Activated CD4-positive, alpha-beta memory T cell treated with anti-CD3 and anti-CD28 coated beads, Interleukin-2, amount 10 ng/mL, durations not matched to agents 7 days and 5 days (primary cell): ENCODE measurements at regions not wholly inside any gene's neighbourhood (a gene's known extent, or its start where the extent isn't known, plus 50 kb on each side); places are given as distances from the start of the nearest gene placed in this dataset.

Experiments
- CTCF ChIA-PET: fragments of 350-600 bp; sonication (Branson Sonifier 250); formaldehyde crosslinking; loops from one replicate; lab custom pipeline; 2021; ENCODE audit warnings: antibody characterized with exemption, inconsistent platforms; lab: Charles Lee
- POLR2A ChIA-PET: fragments of 350-600 bp; sonication (Branson Sonifier 250); formaldehyde crosslinking; loops from one replicate; lab custom pipeline; 2021; ENCODE audit warnings: antibody characterized with exemption; lab: Charles Lee
- DNase-seq: peaks from one replicate; pipeline ENCODE4 v3.0.0-alpha.2; 2020
- H3K27ac Mint-ChIP-seq: one replicate; pipeline ENCODE4 v1.8.0; 2021; ENCODE audit warnings: mild to moderate bottlenecking, mixed read lengths
- H3K27me3 Mint-ChIP-seq: one replicate; pipeline ENCODE4 v1.8.0; 2021; ENCODE audit warnings: mixed read lengths
- H3K36me3 Mint-ChIP-seq: one replicate; pipeline ENCODE4 v1.8.0; 2021; ENCODE audit warnings: low read depth, mixed read lengths
- H3K4me1 Mint-ChIP-seq: one replicate; pipeline ENCODE4 v1.8.0; 2021; ENCODE audit warnings: mixed read lengths
- H3K4me3 Mint-ChIP-seq: one replicate; pipeline ENCODE4 v1.8.0; 2021; ENCODE audit warnings: mild to moderate bottlenecking, mixed read lengths
- H3K9me3 Mint-ChIP-seq: one replicate; pipeline ENCODE4 v1.8.0; 2021; ENCODE audit warnings: mixed read lengths

GRCh38 chr13:82657471-82657870, 1224.8 kb downstream of the SLITRK1 start:
- Mint-ChIP-seq H3K9me3 (no peaks in the 10 kb centered on the region), H3K27ac (no peak overlapping the region), H3K36me3 (no peaks in the 10 kb centered on the region), H3K27me3 (no peaks in the 10 kb centered on the region), H3K4me3 (no peak overlapping the region), H3K4me1 (no peaks in the 10 kb centered on the region)
- CTCF ChIA-PET: no interaction called here
- DNase-seq: no peak
- POLR2A ChIA-PET: no interaction called here

GRCh38 chr13:82654861-82655855, 1227.1 kb downstream of the SLITRK1 start:
- Mint-ChIP-seq H3K4me1 (no peaks in the 10 kb centered on the region), H3K4me3 (no peak overlapping the region), H3K9me3 (no peaks in the 10 kb centered on the region), H3K27ac (no peak overlapping the region), H3K27me3 (no peaks in the 10 kb centered on the region), H3K36me3 (no peaks in the 10 kb centered on the region)
- no peak for DNase-seq
- POLR2A ChIA-PET: no interaction called here
- CTCF ChIA-PET: no interaction called here

- ChIA-PET POLR2A (no interaction called here), CTCF (no interaction called here)
- H3K27ac Mint-ChIP-seq: no peak overlapping the region
- no peaks in the 10 kb centered on the region for H3K4me1 Mint-ChIP-seq
- H3K4me3 Mint-ChIP-seq: no peak overlapping the region
- no peak for DNase-seq
- H3K36me3 Mint-ChIP-seq: no peaks in the 10 kb centered on the region
- H3K9me3 Mint-ChIP-seq: no peaks in the 10 kb centered on the region
- no peaks in the 10 kb centered on the region for H3K27me3 Mint-ChIP-seq
Observed at GRCh38 chr13:82654143-82654542, 1228.1 kb downstream of the SLITRK1 start.

DNA sequence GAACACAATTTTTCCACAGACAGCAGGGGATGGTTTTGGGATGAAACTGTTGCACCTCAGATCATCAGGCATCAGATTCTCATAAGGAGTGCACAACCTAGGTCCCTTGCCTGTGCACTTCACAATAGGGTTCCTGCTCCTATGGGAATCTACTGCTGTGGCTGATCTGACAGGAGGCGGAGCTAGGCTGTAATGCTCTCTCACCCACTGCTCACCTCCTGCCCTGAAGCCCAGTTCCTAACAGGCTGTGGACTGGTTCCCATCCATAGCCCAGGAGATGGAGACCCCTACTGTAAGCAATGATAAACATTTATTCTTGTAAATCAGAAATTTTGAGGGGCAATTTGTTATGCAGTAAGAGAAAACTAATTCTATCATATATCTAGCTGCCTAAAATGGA, 1234.7 kb downstream of the SLITRK1 start:
- Mint-ChIP-seq H3K4me3 (no peak overlapping the region), H3K27me3 (no peaks in the 10 kb centered on the region), H3K36me3 (no peaks in the 10 kb centered on the region), H3K4me1 (no peaks in the 10 kb centered on the region), H3K27ac (no peak overlapping the region), H3K9me3 (no peaks in the 10 kb centered on the region)
- POLR2A ChIA-PET: no interaction called here
- DNase-seq: no peak
- CTCF ChIA-PET: no interaction called here

DNA sequence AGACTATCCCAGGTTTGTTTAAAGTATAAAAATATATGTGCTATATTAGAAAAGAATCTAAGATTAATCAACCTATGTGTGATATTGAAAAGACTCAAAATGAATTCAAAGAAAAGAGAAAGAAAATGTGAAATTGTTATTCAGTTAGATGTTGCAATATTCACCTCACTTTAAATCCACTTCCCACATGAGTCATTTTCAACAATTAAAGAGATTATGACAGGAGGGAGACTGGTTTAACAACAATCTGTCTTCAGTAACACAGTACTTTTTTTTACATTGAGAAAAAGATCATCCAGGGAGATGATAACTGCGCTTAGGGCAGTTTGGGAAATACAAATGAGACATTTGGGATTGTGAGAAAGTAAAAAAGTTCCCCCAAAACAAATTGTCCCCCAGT, 1246.2 kb downstream of the SLITRK1 start:
- DNase-seq: no peak
- no peaks in the 10 kb centered on the region for H3K4me1 Mint-ChIP-seq
- ChIA-PET CTCF (no interaction called here), POLR2A (no interaction called here)
- H3K36me3 Mint-ChIP-seq: no peaks in the 10 kb centered on the region
- H3K4me3 Mint-ChIP-seq: no peak overlapping the region
- H3K27ac Mint-ChIP-seq: no peak overlapping the region
- peaks cover 6% of the 10 kb centered on the region for H3K9me3 Mint-ChIP-seq
- no peaks in the 10 kb centered on the region for H3K27me3 Mint-ChIP-seq

DNA sequence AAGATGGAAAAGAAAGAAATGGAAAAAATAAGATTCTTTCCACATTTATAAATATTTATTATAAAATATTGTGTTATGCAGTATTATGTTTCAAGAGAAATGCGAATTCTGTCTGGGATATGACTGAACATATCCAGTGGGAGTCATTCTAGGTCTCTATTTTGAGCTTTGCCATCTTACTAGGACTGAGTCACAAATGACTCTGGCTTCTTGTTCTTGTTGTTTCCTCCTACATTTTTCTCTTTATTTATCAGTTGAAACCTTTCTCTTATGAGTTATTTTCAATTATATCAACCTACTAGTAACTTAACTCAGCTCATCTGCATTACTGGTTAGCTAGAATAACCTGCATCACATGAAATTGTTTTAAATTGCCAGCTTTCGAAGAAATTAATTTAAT, 1247.3 kb downstream of the SLITRK1 start:
- Mint-ChIP-seq H3K36me3 (no peaks in the 10 kb centered on the region), H3K4me1 (no peaks in the 10 kb centered on the region), H3K27me3 (no peaks in the 10 kb centered on the region), H3K9me3 (peaks cover 6% of the 10 kb centered on the region), H3K27ac (no peak overlapping the region), H3K4me3 (no peak overlapping the region)
- ChIA-PET CTCF (no interaction called here), POLR2A (no interaction called here)
- no peak for DNase-seq

DNA sequence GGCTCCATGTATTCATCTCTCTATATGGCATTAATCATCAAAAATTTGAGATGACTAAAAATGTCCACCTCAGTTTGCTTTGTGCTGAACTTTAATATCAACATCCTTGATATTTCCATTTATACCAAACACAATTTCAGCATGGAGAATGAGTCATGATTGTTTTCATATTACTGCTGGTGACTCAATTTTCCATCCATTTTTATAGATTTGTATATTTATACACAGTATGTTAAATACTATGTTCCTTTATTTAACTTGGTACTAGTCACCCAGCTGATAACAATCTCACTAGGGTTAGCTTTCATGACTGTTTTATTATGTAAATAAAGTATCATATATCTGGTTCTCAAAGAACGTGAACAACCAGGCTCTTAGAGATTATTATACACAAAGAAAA, 1255.1 kb downstream of the SLITRK1 start:
- DNase-seq: no peak
- ChIA-PET POLR2A (no interaction called here), CTCF (no interaction called here)
- Mint-ChIP-seq H3K36me3 (no peaks in the 10 kb centered on the region), H3K27ac (no peak overlapping the region), H3K4me1 (no peaks in the 10 kb centered on the region), H3K4me3 (no peak overlapping the region), H3K9me3 (peaks cover 3% of the 10 kb centered on the region), H3K27me3 (no peaks in the 10 kb centered on the region)

DNA sequence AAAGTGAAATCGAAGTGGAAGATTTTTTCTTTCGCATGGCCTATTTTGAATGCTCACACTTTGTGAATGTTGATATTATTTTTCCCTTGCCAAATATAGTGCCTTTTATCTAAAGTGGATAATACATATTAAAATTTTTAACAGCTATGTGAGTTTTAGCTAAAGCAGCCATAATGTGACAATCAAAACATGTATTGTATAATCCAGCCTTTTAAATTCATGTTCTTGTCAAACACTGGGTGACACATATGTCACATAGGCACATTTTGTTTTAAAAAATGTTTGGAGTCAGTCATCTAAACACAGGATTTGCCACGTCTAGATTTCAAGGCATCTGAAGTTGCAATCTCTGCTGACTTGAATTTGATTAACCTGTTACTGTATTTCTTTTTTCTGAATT, 1256.6 kb downstream of the SLITRK1 start:
- peaks cover 3% of the 10 kb centered on the region for H3K9me3 Mint-ChIP-seq
- no peaks in the 10 kb centered on the region for H3K27me3 Mint-ChIP-seq
- no peak overlapping the region for H3K4me3 Mint-ChIP-seq
- H3K36me3 Mint-ChIP-seq: no peaks in the 10 kb centered on the region
- H3K4me1 Mint-ChIP-seq: no peaks in the 10 kb centered on the region
- POLR2A ChIA-PET: no interaction called here
- CTCF ChIA-PET: no interaction called here
- no peak for DNase-seq
- H3K27ac Mint-ChIP-seq: no peak overlapping the region

GRCh38 chr13:82615043-82615442, 1267.2 kb downstream of the SLITRK1 start:
- Mint-ChIP-seq H3K36me3 (no peaks in the 10 kb centered on the region), H3K4me3 (no peak overlapping the region), H3K27ac (no peak overlapping the region), H3K4me1 (no peaks in the 10 kb centered on the region), H3K27me3 (no peaks in the 10 kb centered on the region), H3K9me3 (no peaks in the 10 kb centered on the region)
- ChIA-PET POLR2A (no interaction called here), CTCF (no interaction called here)
- no peak for DNase-seq

GRCh38 chr13:82614086-82614485, 1268.2 kb downstream of the SLITRK1 start:
- ChIA-PET CTCF (no interaction called here), POLR2A (no interaction called here)
- Mint-ChIP-seq H3K27me3 (no peaks in the 10 kb centered on the region), H3K27ac (no peak overlapping the region), H3K9me3 (peaks cover 3% of the 10 kb centered on the region), H3K36me3 (no peaks in the 10 kb centered on the region), H3K4me1 (no peaks in the 10 kb centered on the region), H3K4me3 (no peak overlapping the region)
- DNase-seq: no peak

DNA sequence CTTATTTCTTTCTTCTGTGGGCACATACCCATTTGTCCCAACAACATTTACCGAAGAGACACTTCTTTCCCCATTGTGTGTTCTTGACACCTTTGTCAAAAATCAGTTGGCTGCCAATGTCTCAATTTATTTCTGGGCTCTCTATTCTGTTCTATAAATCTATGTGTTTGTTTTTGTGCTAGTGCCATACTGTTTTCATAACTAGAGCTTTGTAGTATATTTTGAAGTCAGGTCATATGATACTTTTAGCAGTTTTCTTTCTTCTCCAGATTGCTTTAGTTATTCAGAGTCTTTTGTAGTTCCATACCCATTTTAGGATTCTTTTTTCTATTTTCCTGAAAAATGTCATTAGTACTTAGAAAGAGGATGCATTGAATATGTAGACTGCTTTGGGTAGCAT, 1276.3 kb downstream of the SLITRK1 start:
- Mint-ChIP-seq H3K4me1 (no peaks in the 10 kb centered on the region), H3K4me3 (no peak overlapping the region)
- CTCF ChIA-PET: no interaction called here

DNA sequence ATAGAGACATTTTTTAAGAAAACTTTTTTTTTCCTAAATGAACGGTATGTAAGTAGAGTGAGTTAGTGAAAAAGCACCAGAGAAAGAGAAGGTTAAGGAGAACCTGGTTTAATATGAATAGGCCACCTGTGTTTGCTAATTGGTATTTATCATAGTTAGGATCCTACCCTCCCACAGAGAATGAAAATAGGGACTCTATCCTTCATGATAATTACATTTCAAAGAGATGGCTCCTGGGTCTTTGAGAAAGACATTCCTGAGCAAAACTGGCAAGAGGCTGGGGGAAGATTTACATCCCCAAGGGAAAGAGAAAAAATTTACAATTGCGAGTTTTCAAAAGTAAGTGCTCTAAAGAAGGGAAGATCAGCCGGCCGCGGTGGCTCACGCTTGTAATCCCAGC, 1284.5 kb downstream of the SLITRK1 start:
- no peak overlapping the region for H3K27ac Mint-ChIP-seq
- ChIA-PET POLR2A (no interaction called here), CTCF (no interaction called here)
- no peaks in the 10 kb centered on the region for H3K4me1 Mint-ChIP-seq
- no peaks in the 10 kb centered on the region for H3K36me3 Mint-ChIP-seq
- DNase-seq: no peak
- peaks cover 7% of the 10 kb centered on the region for H3K9me3 Mint-ChIP-seq
- H3K27me3 Mint-ChIP-seq: no peaks in the 10 kb centered on the region
- H3K4me3 Mint-ChIP-seq: no peak overlapping the region

More for the DNA sequence above, 1276.3 kb downstream of the SLITRK1 start:
- DNase-seq: no peak
- POLR2A ChIA-PET: no interaction called here
- Mint-ChIP-seq H3K9me3 (peaks cover 20% of the 10 kb centered on the region), H3K27ac (no peak overlapping the region), H3K36me3 (no peaks in the 10 kb centered on the region), H3K27me3 (no peaks in the 10 kb centered on the region)

GRCh38 chr13:82593239-82593638, 1289.0 kb downstream of the SLITRK1 start:
- Mint-ChIP-seq H3K27ac (no peak overlapping the region), H3K9me3 (peaks cover 5% of the 10 kb centered on the region), H3K27me3 (no peaks in the 10 kb centered on the region), H3K4me3 (no peak overlapping the region), H3K4me1 (no peaks in the 10 kb centered on the region), H3K36me3 (no peaks in the 10 kb centered on the region)
- no peak for DNase-seq
- ChIA-PET CTCF (no interaction called here), POLR2A (no interaction called here)

- Mint-ChIP-seq H3K9me3 (peaks cover 15% of the 10 kb centered on the region), H3K36me3 (no peaks in the 10 kb centered on the region), H3K27ac (no peak overlapping the region), H3K4me3 (no peak overlapping the region), H3K4me1 (no peaks in the 10 kb centered on the region), H3K27me3 (no peaks in the 10 kb centered on the region)
- ChIA-PET CTCF (no interaction called here), POLR2A (no interaction called here)
- DNase-seq: no peak
Observed at GRCh38 chr13:82571653-82572052, 1310.6 kb downstream of the SLITRK1 start.
